PC-9 (cell line): ENCODE measurements at regions not wholly inside any gene's neighbourhood (a gene's known extent, or its start where the extent isn't known, plus 50 kb on each side); places are given as distances from the start of the nearest gene placed in this dataset.
"Not testable (repeated sequence)": the region's sequence is repeated elsewhere in the genome, so short reads cannot be mapped to it uniquely, and the experiment has no call there.

Source experiments
- BruUV-seq: library from RNA; stranded (reverse); fragments of 400-500 nt; replicated peaks from 2 replicates; lab custom pipeline; 2021; lab: Mats Ljungman, UMichigan
- CTCF ChIA-PET: fragments of 300-600 bp; sonication (Branson Sonifier 250); formaldehyde crosslinking; loops from one replicate; lab custom pipeline; 2022; ENCODE audit warnings: antibody characterized with exemption; lab: Charles Lee
- POLR2A ChIA-PET: fragments of 300-600 bp; sonication (Branson Sonifier 250); formaldehyde crosslinking; loops from one replicate; lab custom pipeline; 2022; ENCODE audit warnings: antibody characterized with exemption; ENCODE audit not compliant: unreplicated experiment; lab: Charles Lee
- DNase-seq, 2 experiments: peaks; one replicate each; pipeline versions ENCODE4 v3.0.0 to v3.0.0-alpha.2; 2015 to 2022; ENCODE audit warnings: mixed read lengths in 1 of 2
- H2AFZ ChIP-seq: fragments of 200-600 bp; sonication (generic); 2 replicates; pipeline ENCODE4 v1.8.1; 2017; ENCODE audit warnings: antibody characterized with exemption
- H3F3A ChIP-seq: fragments of 200-600 bp; sonication (generic); 2 replicates; pipeline ENCODE4 v1.8.1; 2017; ENCODE audit warnings: antibody characterized with exemption, mild to moderate bottlenecking, low read depth; ENCODE audit not compliant: insufficient read depth
- H3K27ac ChIP-seq: fragments of 200-600 bp; sonication (generic); 2 replicates; pipeline ENCODE4 v1.6.1; 2016; ENCODE audit warnings: mixed run types
- H3K27me3 ChIP-seq: fragments of 200-600 bp; sonication (generic); 2 replicates; pipeline ENCODE4 v1.6.1; 2016; ENCODE audit warnings: low read depth, mixed run types; ENCODE audit not compliant: insufficient read depth
- H3K36me3 ChIP-seq: fragments of 200-600 bp; sonication (generic); 2 replicates; pipeline ENCODE4 v1.6.1; 2016; ENCODE audit warnings: low read depth, mixed run types
- H3K4me1 ChIP-seq: fragments of 200-600 bp; sonication (generic); replicated peaks from 2 replicates; pipeline ENCODE4 v1.6.1; 2016; ENCODE audit warnings: mixed run types; ENCODE audit not compliant: insufficient read depth
- H3K4me2 ChIP-seq: fragments of 200-600 bp; sonication (generic); 2 replicates; pipeline ENCODE4 v1.6.1; 2017; ENCODE audit warnings: mixed run types
- H3K4me3 ChIP-seq: fragments of 200-600 bp; sonication (generic); 2 replicates; pipeline ENCODE4 v1.6.1; 2016; ENCODE audit warnings: mixed run types
- H3K79me2 ChIP-seq: fragments of 200-600 bp; sonication (generic); 2 replicates; pipeline ENCODE4 v1.6.1; 2017; ENCODE audit warnings: low read depth, mixed run types
- H3K9me2 ChIP-seq: fragments of 200-600 bp; sonication (generic); 2 replicates; pipeline ENCODE4 v1.8.1; 2017; ENCODE audit warnings: mild to moderate bottlenecking; ENCODE audit not compliant: insufficient read depth
- H3K9me3 ChIP-seq: fragments of 200-600 bp; sonication (generic); 2 replicates; pipeline ENCODE4 v1.8.1; 2016; ENCODE audit warnings: low read depth; ENCODE audit not compliant: insufficient read depth
- H4K20me1 ChIP-seq: fragments of 200-600 bp; sonication (generic); 2 replicates; pipeline ENCODE4 v1.8.1; 2017; ENCODE audit not compliant: insufficient read depth
- EZH2 ChIP-seq: fragments of 200-600 bp; sonication (generic); IDR thresholded peaks from 2 replicates; pipeline ENCODE4 v1.8.0; 2017; ENCODE audit warnings: antibody characterized with exemption, low read depth
- intact Hi-C: fragments of 100-400 bp; cut with micrococcal nuclease; formaldehyde crosslinking; loops from one replicate; pipeline ENCODE4 v1.10.0; 2022; ENCODE audit not compliant: unreplicated experiment
- TF ChIP-seq, protein P1 (sequence below): fragments of 200-600 bp; sonication (generic); conservative IDR thresholded peaks from 2 replicates; pipeline ENCODE4 v1.6.1; 2017; ENCODE audit warnings: mixed run types, antibody characterized with exemption, mild to moderate bottlenecking, moderate library complexity

DNA sequence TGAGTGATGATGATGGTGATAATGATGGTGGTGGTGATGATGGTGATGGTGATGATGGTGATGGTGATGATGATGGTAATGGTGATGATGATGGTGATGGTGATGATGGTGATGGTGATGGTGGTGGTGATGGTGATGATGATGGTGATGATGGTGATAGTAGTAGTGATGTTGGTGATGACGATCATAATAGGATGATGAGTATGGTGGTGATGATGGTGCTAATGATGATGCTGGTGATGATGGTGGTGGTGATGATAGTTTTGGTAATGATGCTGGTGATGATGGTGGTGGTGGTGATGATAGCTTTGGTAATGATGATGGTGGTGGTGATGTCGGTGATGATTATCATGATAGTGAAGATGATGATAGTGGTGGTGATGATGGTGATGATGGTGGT, 171.5 kb upstream of the SFSWAP start:
- TF ChIP-seq EZH2 = no peak
- TF ChIP-seq, protein P1, sequence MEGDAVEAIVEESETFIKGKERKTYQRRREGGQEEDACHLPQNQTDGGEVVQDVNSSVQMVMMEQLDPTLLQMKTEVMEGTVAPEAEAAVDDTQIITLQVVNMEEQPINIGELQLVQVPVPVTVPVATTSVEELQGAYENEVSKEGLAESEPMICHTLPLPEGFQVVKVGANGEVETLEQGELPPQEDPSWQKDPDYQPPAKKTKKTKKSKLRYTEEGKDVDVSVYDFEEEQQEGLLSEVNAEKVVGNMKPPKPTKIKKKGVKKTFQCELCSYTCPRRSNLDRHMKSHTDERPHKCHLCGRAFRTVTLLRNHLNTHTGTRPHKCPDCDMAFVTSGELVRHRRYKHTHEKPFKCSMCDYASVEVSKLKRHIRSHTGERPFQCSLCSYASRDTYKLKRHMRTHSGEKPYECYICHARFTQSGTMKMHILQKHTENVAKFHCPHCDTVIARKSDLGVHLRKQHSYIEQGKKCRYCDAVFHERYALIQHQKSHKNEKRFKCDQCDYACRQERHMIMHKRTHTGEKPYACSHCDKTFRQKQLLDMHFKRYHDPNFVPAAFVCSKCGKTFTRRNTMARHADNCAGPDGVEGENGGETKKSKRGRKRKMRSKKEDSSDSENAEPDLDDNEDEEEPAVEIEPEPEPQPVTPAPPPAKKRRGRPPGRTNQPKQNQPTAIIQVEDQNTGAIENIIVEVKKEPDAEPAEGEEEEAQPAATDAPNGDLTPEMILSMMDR = no peak
- Histone ChIP-seq H3K79me2 (no peaks in the 10 kb centered on the region), H3K27me3 (peaks cover 52% of the 10 kb centered on the region), H3K4me1 (no peaks in the 10 kb centered on the region), H3F3A (no peaks in the 10 kb centered on the region), H3K4me2 (no peak overlapping the region), H3K4me3 (no peak overlapping the region), H3K27ac (no peak overlapping the region), H2AFZ (no peak overlapping the region), H3K36me3 (no peaks in the 10 kb centered on the region), H3K9me3 (no peaks in the 10 kb centered on the region; the same call in 1 of the 2 replicates), H3K9me2 (no peaks in the 10 kb centered on the region), H4K20me1 (no peaks in the 10 kb centered on the region)
- no peak for DNase-seq
- intact Hi-C loops = no loop called here
- ChIA-PET CTCF (no interaction called here), POLR2A (no interaction called here)
- no TSS peak for BruUV-seq

- TF ChIP-seq, protein P1 = no peak
- no peak for TF ChIP-seq EZH2
- Histone ChIP-seq H3K79me2 (no peaks in the 10 kb centered on the region), H3K27me3 (peaks cover 52% of the 10 kb centered on the region), H2AFZ (no peak overlapping the region), H3K4me3 (no peak overlapping the region), H3K9me3 (no peaks in the 10 kb centered on the region), H3K4me1 (no peaks in the 10 kb centered on the region), H3K36me3 (no peaks in the 10 kb centered on the region), H3K9me2 (no peaks in the 10 kb centered on the region), H3K4me2 (no peak overlapping the region), H3K27ac (no peak overlapping the region), H4K20me1 (no peaks in the 10 kb centered on the region), H3F3A (no peaks in the 10 kb centered on the region)
- BruUV-seq = no TSS peak
- ChIA-PET POLR2A (no interaction called here), CTCF (no interaction called here)
- intact Hi-C loops = no loop called here
- DNase-seq = no peak
Observed at GRCh38 chr12:131540138-131540623, 170.7 kb upstream of the SFSWAP start.

DNA sequence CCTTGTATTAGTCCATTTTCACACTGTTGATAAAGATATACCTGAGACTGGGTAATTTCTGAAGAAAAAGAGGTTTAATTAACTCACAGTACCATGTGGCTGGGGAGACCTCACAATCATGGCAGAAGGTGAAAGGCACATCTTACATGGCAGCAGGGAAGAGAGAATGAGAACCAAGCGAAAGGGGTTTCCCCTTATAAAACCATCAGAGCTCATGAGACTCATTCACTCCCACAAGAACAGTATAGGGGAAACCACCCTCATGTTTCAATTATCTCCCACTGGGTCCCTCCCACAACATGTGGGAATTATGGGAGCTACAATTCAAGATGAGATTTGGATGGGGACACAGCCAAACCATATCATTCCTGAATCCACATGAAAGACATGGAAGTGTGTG, 169.4 kb upstream of the SFSWAP start:
- H2AFZ ChIP-seq, DNase-seq, POLR2A ChIA-PET, H3K79me2 ChIP-seq, H3F3A ChIP-seq, H4K20me1 ChIP-seq, H3K27ac ChIP-seq, H3K9me3 ChIP-seq, H3K4me1 ChIP-seq, H3K4me3 ChIP-seq, H3K9me2 ChIP-seq, CTCF ChIA-PET, H3K4me2 ChIP-seq, BruUV-seq, intact Hi-C loops, H3K36me3 ChIP-seq: not testable (repeated sequence)
- peaks cover 52% of the 10 kb centered on the region for H3K27me3 ChIP-seq

- Histone ChIP-seq H3K9me3 (no peaks in the 10 kb centered on the region), H3K4me1 (no peaks in the 10 kb centered on the region), H4K20me1 (no peaks in the 10 kb centered on the region), H3K27me3 (peaks cover 52% of the 10 kb centered on the region), H3K4me3 (no peak overlapping the region), H3K9me2 (no peaks in the 10 kb centered on the region), H3K79me2 (no peaks in the 10 kb centered on the region), H2AFZ (no peak overlapping the region), H3F3A (no peaks in the 10 kb centered on the region), H3K36me3 (no peaks in the 10 kb centered on the region), H3K4me2 (no peak overlapping the region), H3K27ac (no peak overlapping the region)
- TF ChIP-seq, protein P1 = no peak
- TF ChIP-seq EZH2 = no peak
- ChIA-PET POLR2A (no interaction called here), CTCF (no interaction called here)
- no TSS peak for BruUV-seq
- no peak for DNase-seq
- intact Hi-C loops = no loop called here
Observed at GRCh38 chr12:131542351-131542750, 168.5 kb upstream of the SFSWAP start.
